A549 (cell line): ENCODE measurements at regions not wholly inside any gene's neighbourhood (a gene's known extent, or its start where the extent isn't known, plus 50 kb on each side); places are given as distances from the start of the nearest gene placed in this dataset.

Experiments
- ATAC-seq, 2 experiments: fragments of 200-7000 bp in 1 of 2; fragments of >200 bp in 1 of 2; cut with Nextera tagmentation in 1 of 2; cut with Tn5 transposase in 1 of 2; 3 replicates each; pipeline versions ENCODE4 v1.8.0 to v1.9.1; 2018 to 2020; ENCODE audit warnings: mild to moderate bottlenecking in 1 of 2, moderate library complexity in 1 of 2
- CTCF ChIA-PET: fragments of 300-600 bp; sonication (Branson Sonifier 250); formaldehyde crosslinking; extraction: SDS; loops from one replicate; lab custom pipeline; 2021; ENCODE audit warnings: antibody characterized with exemption, inconsistent platforms; lab: Yijun Ruan, JAX
- POLR2A ChIA-PET: fragments of 350-600 bp; formaldehyde crosslinking; extraction: SDS; loops from one replicate; lab custom pipeline; 2021; ENCODE audit warnings: antibody characterized with exemption, inconsistent platforms; lab: Yijun Ruan, JAX
- DNase-seq, 2 experiments: peaks; one replicate each; pipeline versions ENCODE4 v3.0.0 to v3.0.0-alpha.2; 2011 to 2016; ENCODE audit warnings: low read depth in 1 of 2, low spot score in 1 of 2
- FAIRE-seq: peaks from 2 replicates; lab custom pipeline; 2011; peaks lifted over from hg19 to GRCh38; lab: Jason Lieb, UNC
- H3K27ac ChIP-seq, 2 experiments: fragments of >200 bp; sonication (Bioruptor Twin); formaldehyde crosslinking; 3 replicates each; pipeline ENCODE4 v1.5.1; 2016 to 2017
- H3K4me1 ChIP-seq: fragments of >200 bp; sonication (Bioruptor Twin); formaldehyde crosslinking; 3 replicates; pipeline ENCODE4 v1.6.1; 2016
- H3K4me2 ChIP-seq: fragments of >200 bp; sonication (Bioruptor Twin); formaldehyde crosslinking; 3 replicates; pipeline ENCODE4 v1.6.1; 2016
- H3K4me3 ChIP-seq: fragments of >200 bp; sonication (Bioruptor Twin); formaldehyde crosslinking; 3 replicates; pipeline ENCODE4 v1.5.1; 2016
- H3K9me3 ChIP-seq: fragments of >200 bp; sonication (Bioruptor Twin); formaldehyde crosslinking; 3 replicates; pipeline ENCODE4 v1.6.1; 2016
- CBX8 ChIP-seq: fragments of 200-600 bp; sonication (generic); IDR thresholded peaks from 2 replicates; pipeline ENCODE4 v1.6.1; 2016
- CHD2 ChIP-seq: fragments of 150-350 bp; IDR thresholded peaks from 2 replicates; pipeline ENCODE4 v1.6.1; 2014; ENCODE audit warnings: low read length; ENCODE audit not compliant: partially characterized antibody
- EP300 ChIP-seq, 2 experiments: fragments of >200 bp; sonication (Bioruptor Twin); formaldehyde crosslinking; IDR thresholded peaks; 2 replicates in 1 of 2; 3 replicates in 1 of 2; pipeline ENCODE4 v1.6.1; 2016 to 2017
- ESRRA ChIP-seq: fragments of 150-350 bp; IDR thresholded peaks from 2 replicates; pipeline ENCODE4 v1.6.1; 2014; ENCODE audit warnings: mild to moderate bottlenecking, low read length, borderline replicate concordance
- HEYL ChIP-seq: fragments of 250-450 bp; sonication (Bioruptor Pico); IDR thresholded peaks from 2 replicates; pipeline ENCODE4 v1.8.0; 2021; ENCODE audit warnings: mild to moderate bottlenecking, moderate library complexity
- JUN ChIP-seq, 2 experiments: fragments of >200 bp; sonication (Bioruptor Twin); formaldehyde crosslinking; IDR thresholded peaks; 2 replicates in 1 of 2; 3 replicates in 1 of 2; pipeline ENCODE4 v1.6.1; 2016 to 2017
- JUNB ChIP-seq: fragments of >200 bp; sonication (Bioruptor Twin); formaldehyde crosslinking; IDR thresholded peaks from 2 replicates; pipeline ENCODE4 v1.6.1; 2016
- KDM5A ChIP-seq: fragments of 200-600 bp; sonication (generic); IDR thresholded peaks from 2 replicates; pipeline ENCODE4 v1.6.1; 2016; ENCODE audit warnings: antibody characterized with exemption, mild to moderate bottlenecking
- MAZ ChIP-seq: fragments of 150-350 bp; IDR thresholded peaks from 2 replicates; pipeline ENCODE4 v1.6.1; 2014; ENCODE audit warnings: antibody characterized with exemption, low read depth, low read length, borderline replicate concordance
- MYC ChIP-seq: IDR thresholded peaks from 2 replicates; pipeline ENCODE4 v1.6.1; 2012; ENCODE audit warnings: mild to moderate bottlenecking, inconsistent platforms, low read length, improper control_type of control experiment, borderline replicate concordance
- NFE2L2 ChIP-seq: fragments of 150-350 bp; conservative IDR thresholded peaks from 2 replicates; pipeline ENCODE4 v1.6.1; 2014; ENCODE audit warnings: low read length
- NPAS2 ChIP-seq: fragments of 250-450 bp; sonication (Bioruptor Pico); IDR thresholded peaks from 2 replicates; pipeline ENCODE4 v1.8.0; 2022; ENCODE audit warnings: mild to moderate bottlenecking, moderate library complexity, borderline replicate concordance
- POLR2AphosphoS2 ChIP-seq: conservative IDR thresholded peaks from 2 replicates; pipeline ENCODE4 v1.6.1; 2012; ENCODE audit warnings: low read length, improper control_type of control experiment, inconsistent platforms
- RAD21 ChIP-seq, 2 experiments: fragments of >200 bp in 1 of 2; sonication (Bioruptor Twin) in 1 of 2; formaldehyde crosslinking in 1 of 2; IDR thresholded peaks in 1 of 2; conservative IDR thresholded peaks in 1 of 2; 2 replicates in 1 of 2; 3 replicates in 1 of 2; pipeline ENCODE4 v1.6.1; 2012 to 2018; ENCODE audit warnings: inconsistent platforms in 1 of 2
- RARB ChIP-seq: fragments of 250-450 bp; sonication (Bioruptor Pico); IDR thresholded peaks from 2 replicates; pipeline ENCODE4 v1.8.0; 2021; ENCODE audit warnings: mild to moderate bottlenecking, moderate library complexity
- RFX5 ChIP-seq: fragments of 450-650 bp; IDR thresholded peaks from 2 replicates; pipeline ENCODE4 v1.7.1; 2014; ENCODE audit warnings: antibody characterized with exemption, mild to moderate bottlenecking, moderate library complexity
- RNF2 ChIP-seq: fragments of 200-600 bp; sonication (generic); IDR thresholded peaks from 2 replicates; pipeline ENCODE4 v1.6.1; 2016; ENCODE audit warnings: low read depth, mild to moderate bottlenecking, antibody characterized with exemption, moderate library complexity, borderline replicate concordance
- ZSCAN20 ChIP-seq: fragments of 250-450 bp; sonication (Bioruptor Pico); IDR thresholded peaks from 2 replicates; pipeline ENCODE4 v1.8.0; 2022; ENCODE audit warnings: mild to moderate bottlenecking, moderate library complexity
- WGBS: methylation state at CpG from one replicate; pipeline ENCODE4 v1.1.6; 2017; ENCODE audit errors: missing lambda C conversion rate; 5-methylcytosine and 5-hydroxymethylcytosine counted together
- TF ChIP-seq, protein P1 (sequence below): fragments of >200 bp; sonication (Bioruptor Twin); formaldehyde crosslinking; IDR thresholded peaks from 3 replicates; pipeline ENCODE4 v1.5.1; 2016
- TF ChIP-seq, protein P2 (sequence below): fragments of 150-350 bp; IDR thresholded peaks from 2 replicates; pipeline ENCODE4 v1.6.1; 2014; ENCODE audit warnings: low read depth, mild to moderate bottlenecking, low read length
- TF ChIP-seq, protein P3 (sequence below): IDR thresholded peaks from 2 replicates; pipeline ENCODE4 v1.6.1; 2012

DNA sequence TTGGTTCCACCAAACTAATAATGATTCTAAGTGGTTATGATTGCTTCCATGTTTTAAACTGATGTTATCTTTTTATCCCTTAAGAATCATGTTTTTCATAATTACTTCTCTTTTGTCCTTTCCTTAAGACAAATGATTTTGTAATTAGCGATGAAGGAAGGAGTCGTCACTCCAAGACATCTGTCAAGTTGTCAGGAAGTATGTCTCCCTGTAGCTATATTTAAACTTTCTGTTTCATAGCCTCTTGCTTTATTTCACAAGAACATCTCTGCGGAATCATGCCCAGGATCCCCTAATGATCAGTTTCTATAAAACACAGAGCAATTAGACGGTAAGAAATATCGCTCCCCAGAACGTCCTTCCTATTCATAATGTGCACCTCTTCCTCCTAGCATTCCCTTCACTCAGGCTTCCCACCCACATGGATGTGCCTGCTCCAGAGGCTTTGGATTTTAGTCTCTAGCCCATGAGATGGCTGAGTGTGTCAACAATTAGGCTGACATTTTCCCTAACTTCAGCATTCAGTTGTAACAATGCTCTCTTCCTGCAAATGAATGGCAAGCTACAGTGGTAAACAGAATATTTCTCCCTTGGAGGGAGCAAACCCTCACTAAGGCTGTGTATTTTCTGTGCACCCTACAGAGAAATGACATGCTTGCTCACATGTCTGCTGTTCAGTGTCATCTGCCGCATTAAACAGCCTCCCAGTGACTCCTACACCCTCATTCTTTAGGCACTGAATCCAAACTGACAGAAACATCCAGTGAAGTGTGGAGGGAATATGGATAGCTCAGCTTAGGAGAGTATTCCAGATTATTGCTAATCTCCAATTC, 879.6 kb upstream of the CELF4 start:
- H3K4me1 ChIP-seq = no peaks in the 10 kb centered on the region
- no peak overlapping the region for H3K4me2 ChIP-seq
- no peak for FAIRE-seq
- CTCF ChIA-PET = no interaction called here
- no peak overlapping the region for H3K4me3 ChIP-seq
- no peaks in the 10 kb centered on the region for H3K9me3 ChIP-seq
- H3K27ac ChIP-seq = no peak overlapping the region
- no peak for DNase-seq
- POLR2A ChIA-PET = no interaction called here
- 29% methylated on average over 7 of the region's 7 CpGs for WGBS
- no peak for ATAC-seq
- no peak for TF ChIP-seq JUN (IDR thresholded peaks at IDR 0.05)
- TF ChIP-seq NFE2L2 = no peak
- no peak for TF ChIP-seq RNF2
- TF ChIP-seq CBX8 = no peak

DNA sequence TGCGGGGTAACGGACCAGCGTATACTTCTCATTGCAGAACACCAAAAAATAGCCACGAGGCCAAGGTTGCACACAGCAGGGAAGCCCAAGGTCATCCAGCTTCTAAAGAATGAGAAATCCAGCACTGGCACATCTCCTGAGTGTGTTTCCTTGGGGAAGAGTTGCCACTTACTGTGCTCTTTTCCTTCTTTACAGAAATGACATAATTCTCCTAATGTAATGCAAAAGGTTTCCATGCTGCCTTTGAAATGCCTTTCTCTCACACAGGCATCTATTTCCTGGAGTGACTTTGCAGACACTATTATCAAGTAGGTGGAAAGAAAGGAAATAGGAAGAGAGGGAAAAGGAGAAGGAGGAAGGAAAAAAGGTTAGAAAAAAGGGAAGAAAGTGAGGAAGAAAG, 862.1 kb upstream of the CELF4 start:
- TF ChIP-seq, protein P1, sequence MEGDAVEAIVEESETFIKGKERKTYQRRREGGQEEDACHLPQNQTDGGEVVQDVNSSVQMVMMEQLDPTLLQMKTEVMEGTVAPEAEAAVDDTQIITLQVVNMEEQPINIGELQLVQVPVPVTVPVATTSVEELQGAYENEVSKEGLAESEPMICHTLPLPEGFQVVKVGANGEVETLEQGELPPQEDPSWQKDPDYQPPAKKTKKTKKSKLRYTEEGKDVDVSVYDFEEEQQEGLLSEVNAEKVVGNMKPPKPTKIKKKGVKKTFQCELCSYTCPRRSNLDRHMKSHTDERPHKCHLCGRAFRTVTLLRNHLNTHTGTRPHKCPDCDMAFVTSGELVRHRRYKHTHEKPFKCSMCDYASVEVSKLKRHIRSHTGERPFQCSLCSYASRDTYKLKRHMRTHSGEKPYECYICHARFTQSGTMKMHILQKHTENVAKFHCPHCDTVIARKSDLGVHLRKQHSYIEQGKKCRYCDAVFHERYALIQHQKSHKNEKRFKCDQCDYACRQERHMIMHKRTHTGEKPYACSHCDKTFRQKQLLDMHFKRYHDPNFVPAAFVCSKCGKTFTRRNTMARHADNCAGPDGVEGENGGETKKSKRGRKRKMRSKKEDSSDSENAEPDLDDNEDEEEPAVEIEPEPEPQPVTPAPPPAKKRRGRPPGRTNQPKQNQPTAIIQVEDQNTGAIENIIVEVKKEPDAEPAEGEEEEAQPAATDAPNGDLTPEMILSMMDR = no peak
- no peak for TF ChIP-seq NFE2L2
- TF ChIP-seq, protein P2, sequence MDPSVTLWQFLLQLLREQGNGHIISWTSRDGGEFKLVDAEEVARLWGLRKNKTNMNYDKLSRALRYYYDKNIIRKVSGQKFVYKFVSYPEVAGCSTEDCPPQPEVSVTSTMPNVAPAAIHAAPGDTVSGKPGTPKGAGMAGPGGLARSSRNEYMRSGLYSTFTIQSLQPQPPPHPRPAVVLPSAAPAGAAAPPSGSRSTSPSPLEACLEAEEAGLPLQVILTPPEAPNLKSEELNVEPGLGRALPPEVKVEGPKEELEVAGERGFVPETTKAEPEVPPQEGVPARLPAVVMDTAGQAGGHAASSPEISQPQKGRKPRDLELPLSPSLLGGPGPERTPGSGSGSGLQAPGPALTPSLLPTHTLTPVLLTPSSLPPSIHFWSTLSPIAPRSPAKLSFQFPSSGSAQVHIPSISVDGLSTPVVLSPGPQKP = no peak
- TF ChIP-seq JUNB = no peak
- TF ChIP-seq POLR2AphosphoS2 = no peak
- TF ChIP-seq RFX5 = no peak
- TF ChIP-seq MAZ = no peak
- no peak for TF ChIP-seq RARB
- TF ChIP-seq ZSCAN20 = no peak
- TF ChIP-seq NPAS2 (CRISPR knock-in tag) = no peak
- no peak for TF ChIP-seq RAD21 (conservative IDR thresholded peaks at IDR 0.05 in 1 of 2, IDR thresholded peaks at IDR 0.05 in 1 of 2)
- no peak for TF ChIP-seq CHD2
- no peak for TF ChIP-seq KDM5A
- TF ChIP-seq HEYL (CRISPR knock-in tag) = no peak
- DNase-seq (no peak), ATAC-seq (no peak), FAIRE-seq (no peak)
- H3K9me3 ChIP-seq = no peaks in the 10 kb centered on the region
- H3K4me2 ChIP-seq = no peak overlapping the region
- H3K4me3 ChIP-seq = no peak overlapping the region
- 4% methylated on average over 4 of the region's 4 CpGs for WGBS
- CTCF ChIA-PET = no interaction called here
- H3K4me1 ChIP-seq = no peaks in the 10 kb centered on the region
- POLR2A ChIA-PET = no interaction called here
- no peak overlapping the region for H3K27ac ChIP-seq

DNA sequence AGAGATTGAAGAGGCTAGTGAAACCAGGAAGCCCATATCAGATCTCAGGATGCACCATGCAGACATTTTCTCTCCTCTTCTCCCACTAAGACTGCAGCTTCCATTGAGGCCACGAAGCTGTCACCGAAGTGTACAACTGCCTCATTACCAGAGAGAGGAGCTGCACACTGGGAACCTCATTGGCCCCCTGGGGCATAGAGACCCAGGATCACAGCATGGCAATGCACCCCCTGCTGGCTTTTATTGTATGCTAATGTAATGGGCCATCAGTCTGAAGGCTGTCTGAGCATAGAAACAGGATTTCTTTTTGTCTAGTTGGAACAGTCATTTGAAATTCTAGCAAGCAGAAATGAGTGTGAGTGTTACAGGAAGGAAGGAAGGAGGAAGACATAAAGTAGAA, 861.6 kb upstream of the CELF4 start:
- Histone ChIP-seq H3K4me3 (no peak overlapping the region), H3K4me1 (no peaks in the 10 kb centered on the region), H3K4me2 (no peak overlapping the region), H3K27ac (no peak overlapping the region), H3K9me3 (no peaks in the 10 kb centered on the region)
- DNase-seq (no peak), ATAC-seq (no peak), FAIRE-seq (no peak)
- TF ChIP-seq ESRRA = no peak
- no peak for TF ChIP-seq EP300 (IDR thresholded peaks at IDR 0.05)
- TF ChIP-seq MAZ = no peak
- no peak for TF ChIP-seq MYC
- TF ChIP-seq KDM5A = no peak
- TF ChIP-seq, protein P3, sequence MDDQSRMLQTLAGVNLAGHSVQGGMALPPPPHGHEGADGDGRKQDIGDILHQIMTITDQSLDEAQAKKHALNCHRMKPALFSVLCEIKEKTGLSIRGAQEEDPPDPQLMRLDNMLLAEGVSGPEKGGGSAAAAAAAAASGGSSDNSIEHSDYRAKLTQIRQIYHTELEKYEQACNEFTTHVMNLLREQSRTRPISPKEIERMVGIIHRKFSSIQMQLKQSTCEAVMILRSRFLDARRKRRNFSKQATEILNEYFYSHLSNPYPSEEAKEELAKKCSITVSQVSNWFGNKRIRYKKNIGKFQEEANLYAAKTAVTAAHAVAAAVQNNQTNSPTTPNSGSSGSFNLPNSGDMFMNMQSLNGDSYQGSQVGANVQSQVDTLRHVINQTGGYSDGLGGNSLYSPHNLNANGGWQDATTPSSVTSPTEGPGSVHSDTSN = no peak
- TF ChIP-seq POLR2AphosphoS2 = no peak
- TF ChIP-seq ZSCAN20 = no peak
- WGBS = 0% methylated on average over 2 of the region's 2 CpGs
- CTCF ChIA-PET = no interaction called here
- POLR2A ChIA-PET = no interaction called here
